Mesothelial cell of epicardium (in vitro differentiated cells): ENCODE measurements at regions not wholly inside any gene's neighbourhood (a gene's known extent, or its start where the extent isn't known, plus 50 kb on each side); places are given as distances from the start of the nearest gene placed in this dataset.

Source experiments
- DNase-seq, 2 experiments: peaks; one replicate each; pipeline ENCODE4 v3.0.0; 2021; ENCODE audit warnings: low spot score in 2 of 2; ENCODE audit not compliant: unreplicated experiment in 2 of 2
- H3K27ac Mint-ChIP-seq: 2 replicates; pipeline ENCODE4 v1.8.0; 2021; ENCODE audit warnings: mixed read lengths
- H3K27me3 Mint-ChIP-seq: 2 replicates; pipeline ENCODE4 v1.8.0; 2021; ENCODE audit warnings: low read depth, mixed read lengths
- H3K36me3 Mint-ChIP-seq: 2 replicates; pipeline ENCODE4 v1.8.0; 2021; ENCODE audit warnings: mixed read lengths
- H3K4me1 Mint-ChIP-seq: 2 replicates; pipeline ENCODE4 v1.8.0; 2021; ENCODE audit warnings: mixed read lengths
- H3K4me3 Mint-ChIP-seq: 2 replicates; pipeline ENCODE4 v1.8.0; 2021; ENCODE audit warnings: mild to moderate bottlenecking, moderate library complexity, mixed read lengths
- H3K9me3 Mint-ChIP-seq: 2 replicates; pipeline ENCODE4 v1.8.0; 2021; ENCODE audit warnings: mixed read lengths
- CTCF ChIP-seq: fragments of 200-600 bp; sonication (generic); IDR thresholded peaks from one replicate; pipeline ENCODE4 v1.5.0; 2021; ENCODE audit warnings: antibody characterized with exemption; ENCODE audit not compliant: unreplicated experiment

DNA sequence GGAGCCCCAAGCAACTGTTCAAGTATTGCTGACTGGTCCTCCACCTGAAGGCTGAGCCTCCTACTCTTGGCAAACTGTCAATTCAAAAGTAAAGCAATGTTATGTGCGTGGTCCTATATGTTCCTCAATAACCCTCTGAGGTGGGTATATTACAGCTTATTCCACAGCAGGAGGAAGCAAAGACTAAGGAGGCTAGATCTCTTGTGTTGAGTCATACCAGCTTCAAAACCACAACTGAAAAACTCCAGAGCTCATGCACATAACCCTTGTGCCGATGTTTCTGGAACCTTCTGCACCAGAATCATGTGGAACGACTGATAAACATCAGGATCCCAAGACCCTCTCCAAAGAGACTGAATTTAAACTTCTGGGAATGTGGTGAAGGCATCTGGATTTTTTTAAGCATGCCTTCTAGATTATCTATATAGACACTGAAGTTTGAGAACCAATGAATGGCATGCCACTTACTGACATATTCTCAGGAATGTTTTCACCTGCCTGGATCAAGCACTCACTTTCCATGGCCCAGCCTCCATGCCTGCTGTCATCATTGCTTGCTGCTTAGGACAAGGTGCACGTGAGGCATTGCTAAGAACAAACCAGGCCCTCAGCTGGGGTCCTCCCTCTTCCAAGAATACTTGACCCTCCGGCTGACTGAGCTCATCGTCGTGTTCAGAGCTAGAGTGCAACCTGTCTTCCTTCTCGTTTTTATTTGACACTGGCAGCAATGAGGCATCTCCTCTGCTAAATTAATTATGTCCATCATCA is 194.7 kb downstream of the BCL11B start:
- no peak overlapping the region for H3K4me3 Mint-ChIP-seq
- TF ChIP-seq CTCF, result no peak
- H3K36me3 Mint-ChIP-seq, result no peaks in the 10 kb centered on the region
- no peaks in the 10 kb centered on the region for H3K4me1 Mint-ChIP-seq
- H3K9me3 Mint-ChIP-seq, result peaks cover 11% of the 10 kb centered on the region
- H3K27me3 Mint-ChIP-seq, result peaks cover 7% of the 10 kb centered on the region
- DNase-seq, result no peak
- no peak overlapping the region for H3K27ac Mint-ChIP-seq

DNA sequence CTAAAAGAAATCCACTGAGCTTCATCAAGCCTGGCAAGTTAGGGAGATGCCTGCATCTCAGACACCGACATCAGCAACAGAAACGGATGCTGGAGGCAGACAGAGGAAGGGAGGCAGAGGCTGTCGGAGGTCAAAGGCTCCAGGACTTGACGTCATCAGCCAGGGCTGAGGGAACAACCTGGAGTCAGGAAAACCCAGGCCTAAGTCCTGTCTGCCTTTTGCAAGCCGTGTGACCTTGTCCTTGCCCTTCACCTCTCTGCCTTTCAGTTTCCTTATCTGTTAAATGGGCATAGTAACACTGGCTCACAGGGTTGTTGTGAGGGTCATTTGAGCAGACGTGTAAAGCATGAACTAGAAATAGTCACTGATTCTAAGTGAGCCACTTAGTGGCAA is 194.2 kb downstream of the BCL11B start:
- no peak for DNase-seq
- no peak for TF ChIP-seq CTCF
- H3K27ac Mint-ChIP-seq, result no peak overlapping the region
- H3K27me3 Mint-ChIP-seq, result peaks cover 7% of the 10 kb centered on the region
- no peaks in the 10 kb centered on the region for H3K36me3 Mint-ChIP-seq
- no peak overlapping the region for H3K4me3 Mint-ChIP-seq
- H3K4me1 Mint-ChIP-seq, result no peaks in the 10 kb centered on the region
- peaks cover 12% of the 10 kb centered on the region for H3K9me3 Mint-ChIP-seq

DNA sequence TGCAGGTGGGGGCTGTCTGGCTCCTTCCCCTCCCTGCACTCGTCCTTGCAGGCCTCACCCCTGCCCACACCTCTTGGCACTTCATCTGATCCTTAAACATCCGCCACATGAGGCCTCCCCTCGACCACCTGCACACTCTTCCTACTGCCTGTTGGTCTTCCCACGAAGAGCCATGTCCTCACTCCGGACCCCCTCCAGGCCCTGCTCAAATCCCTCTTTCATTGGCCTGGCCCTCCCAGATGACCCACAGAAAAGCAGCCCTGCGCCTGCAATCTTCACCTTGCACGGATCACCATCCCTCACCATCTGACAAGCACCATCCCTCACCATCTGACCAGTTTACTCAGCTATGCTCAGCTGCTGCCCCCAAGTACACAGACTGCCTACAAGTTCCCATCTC is 193.6 kb downstream of the BCL11B start:
- no peaks in the 10 kb centered on the region for H3K4me1 Mint-ChIP-seq
- H3K9me3 Mint-ChIP-seq, result peaks cover 17% of the 10 kb centered on the region
- no peaks in the 10 kb centered on the region for H3K36me3 Mint-ChIP-seq
- no peak for TF ChIP-seq CTCF
- peaks cover 7% of the 10 kb centered on the region for H3K27me3 Mint-ChIP-seq
- no peak for DNase-seq
- H3K27ac Mint-ChIP-seq, result no peak overlapping the region
- no peak overlapping the region for H3K4me3 Mint-ChIP-seq

DNA sequence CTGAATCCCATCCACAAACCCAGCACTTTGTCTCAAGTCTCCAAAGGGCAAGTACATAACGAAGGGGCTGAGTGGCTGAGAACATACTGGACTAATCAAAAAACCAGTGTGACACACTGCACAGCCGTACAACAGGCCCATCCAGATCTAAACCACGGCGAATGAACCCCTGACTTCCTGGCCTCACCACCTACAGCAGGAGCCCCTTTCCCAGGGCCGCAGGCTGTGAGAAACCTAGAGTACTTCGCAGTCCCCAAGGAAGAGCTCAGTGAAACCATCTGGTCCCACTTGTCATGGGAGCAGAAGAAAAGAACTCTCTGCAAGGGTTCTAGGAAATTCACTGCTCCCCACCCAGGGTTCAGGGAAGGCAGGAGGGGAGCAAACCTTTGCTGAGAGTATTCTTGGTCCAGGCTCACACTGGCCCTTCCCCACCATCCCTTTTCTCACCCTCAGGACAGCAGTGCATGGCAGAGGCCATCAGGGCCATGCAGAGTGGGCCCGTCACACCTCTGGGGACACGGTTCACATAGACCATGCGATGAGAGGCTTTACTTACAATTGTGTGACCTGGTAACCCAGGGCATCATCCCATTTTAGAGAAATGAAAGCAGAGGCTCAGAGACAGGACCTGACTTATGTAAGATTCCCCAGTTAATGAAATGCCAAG is 192.8 kb downstream of the BCL11B start:
- Mint-ChIP-seq H3K36me3 (no peaks in the 10 kb centered on the region), H3K27ac (no peak overlapping the region), H3K4me3 (no peak overlapping the region), H3K27me3 (peaks cover 7% of the 10 kb centered on the region), H3K4me1 (no peaks in the 10 kb centered on the region), H3K9me3 (peaks cover 24% of the 10 kb centered on the region)
- no peak for TF ChIP-seq CTCF
- DNase-seq, result no peak

- no peaks in the 10 kb centered on the region for H3K36me3 Mint-ChIP-seq
- H3K27me3 Mint-ChIP-seq, result peaks cover 7% of the 10 kb centered on the region
Measured at GRCh38 chr14:99080306-99080705, 191.7 kb downstream of the BCL11B start.

More at GRCh38 chr14:99080306-99080705, 191.7 kb downstream of the BCL11B start:
- no peak for TF ChIP-seq CTCF
- H3K27ac Mint-ChIP-seq, result no peak overlapping the region
- H3K9me3 Mint-ChIP-seq, result peaks cover 29% of the 10 kb centered on the region
- no peak for DNase-seq
- H3K4me1 Mint-ChIP-seq, result no peaks in the 10 kb centered on the region
- no peak overlapping the region for H3K4me3 Mint-ChIP-seq
